Activated naive CD8-positive, alpha-beta T cell treated with anti-CD3 and anti-CD28 coated beads, Interleukin-2, amount 50 U/mL, for 24 hours (primary cell): ENCODE measurements at regions not wholly inside any gene's neighbourhood (a gene's known extent, or its start where the extent isn't known, plus 50 kb on each side); places are given as distances from the start of the nearest gene placed in this dataset.

Experiments used
- ATAC-seq: fragments of 150-1000 bp; cut with Tn5 transposase; one replicate; pipeline ENCODE4 v1.10.0; 2021
- DNase-seq: peaks from one replicate; pipeline ENCODE4 v3.0.0; 2021
- H3K27ac Mint-ChIP-seq: one replicate; pipeline ENCODE4 v1.8.0; 2021; ENCODE audit warnings: mild to moderate bottlenecking, mixed read lengths
- H3K27me3 Mint-ChIP-seq: one replicate; pipeline ENCODE4 v1.8.0; 2021; ENCODE audit warnings: mixed read lengths
- H3K36me3 Mint-ChIP-seq: one replicate; pipeline ENCODE4 v1.8.0; 2021; ENCODE audit warnings: low read depth, mixed read lengths
- H3K4me1 Mint-ChIP-seq: one replicate; pipeline ENCODE4 v1.8.0; 2021; ENCODE audit warnings: mixed read lengths
- H3K4me3 Mint-ChIP-seq: one replicate; pipeline ENCODE4 v1.8.0; 2021; ENCODE audit warnings: mild to moderate bottlenecking, moderate library complexity, mixed read lengths
- H3K9me3 Mint-ChIP-seq: one replicate; pipeline ENCODE4 v1.8.0; 2021; ENCODE audit warnings: mixed read lengths

DNA sequence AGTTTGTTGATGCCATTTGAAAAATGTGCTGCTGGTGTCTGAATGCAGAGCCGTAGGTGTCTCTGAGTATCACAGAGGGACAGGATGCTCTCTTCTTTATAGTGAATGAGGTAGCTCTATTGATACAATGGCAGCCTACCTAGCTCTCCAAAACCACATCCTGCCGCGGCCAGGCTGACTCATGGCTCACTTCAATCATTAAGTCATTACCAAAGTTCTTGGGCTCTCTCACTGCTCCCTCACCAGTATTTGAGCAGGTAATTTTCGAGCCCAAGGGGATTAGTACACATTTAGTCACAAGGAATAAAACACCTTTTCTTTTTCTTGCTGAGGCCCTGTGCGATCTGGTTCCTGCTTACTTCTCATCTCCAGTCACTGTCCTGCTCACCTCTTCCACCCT is 509.0 kb upstream of the LARGE1 start:
- Mint-ChIP-seq H3K9me3 (peaks cover 14% of the 10 kb centered on the region), H3K27me3 (peaks cover 8% of the 10 kb centered on the region), H3K36me3 (no peaks in the 10 kb centered on the region), H3K4me3 (no peak overlapping the region), H3K4me1 (no peaks in the 10 kb centered on the region), H3K27ac (no peak overlapping the region)
- ATAC-seq (no peak), DNase-seq (no peak)

GRCh38 chr22:34430386-34430785 is 510.1 kb upstream of the LARGE1 start:
- Mint-ChIP-seq H3K36me3 (no peaks in the 10 kb centered on the region), H3K27me3 (peaks cover 5% of the 10 kb centered on the region), H3K4me3 (no peak overlapping the region), H3K9me3 (peaks cover 15% of the 10 kb centered on the region), H3K4me1 (no peaks in the 10 kb centered on the region), H3K27ac (no peak overlapping the region)
- ATAC-seq: no peak
- DNase-seq: no peak

- no peak overlapping the region for H3K27ac Mint-ChIP-seq
- H3K9me3 Mint-ChIP-seq: peaks cover 16% of the 10 kb centered on the region
- H3K27me3 Mint-ChIP-seq: peaks cover 3% of the 10 kb centered on the region
- H3K4me1 Mint-ChIP-seq: no peaks in the 10 kb centered on the region
- no peaks in the 10 kb centered on the region for H3K36me3 Mint-ChIP-seq
- H3K4me3 Mint-ChIP-seq: no peak overlapping the region
- no peak for DNase-seq
- ATAC-seq: no peak
Measured at GRCh38 chr22:34434371-34434770, 514.1 kb upstream of the LARGE1 start.

DNA sequence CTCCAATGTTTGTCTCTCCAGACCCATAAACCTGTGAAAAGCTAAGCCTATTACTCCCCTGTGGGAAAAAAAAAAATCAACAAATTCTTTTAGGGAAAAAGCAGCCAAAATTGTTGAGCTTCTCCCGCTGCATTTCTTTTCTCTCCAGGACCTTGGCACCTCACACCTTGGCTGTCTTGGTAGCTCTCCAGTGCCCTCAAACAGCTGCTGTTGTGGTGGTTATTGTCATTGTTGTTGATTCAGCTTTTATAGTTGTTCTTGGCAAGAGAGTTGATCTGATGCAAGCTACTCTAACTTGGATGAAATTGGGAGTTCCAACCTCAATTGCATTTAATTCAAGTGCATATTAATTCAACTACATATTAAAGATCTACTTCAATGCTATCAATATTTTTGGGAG is 516.9 kb upstream of the LARGE1 start:
- H3K4me3 Mint-ChIP-seq: no peak overlapping the region
- no peaks in the 10 kb centered on the region for H3K36me3 Mint-ChIP-seq
- no peaks in the 10 kb centered on the region for H3K4me1 Mint-ChIP-seq
- H3K27ac Mint-ChIP-seq: no peak overlapping the region
- peaks cover 3% of the 10 kb centered on the region for H3K27me3 Mint-ChIP-seq
- DNase-seq (no peak), ATAC-seq (no peak)
- H3K9me3 Mint-ChIP-seq: peaks cover 16% of the 10 kb centered on the region

DNA sequence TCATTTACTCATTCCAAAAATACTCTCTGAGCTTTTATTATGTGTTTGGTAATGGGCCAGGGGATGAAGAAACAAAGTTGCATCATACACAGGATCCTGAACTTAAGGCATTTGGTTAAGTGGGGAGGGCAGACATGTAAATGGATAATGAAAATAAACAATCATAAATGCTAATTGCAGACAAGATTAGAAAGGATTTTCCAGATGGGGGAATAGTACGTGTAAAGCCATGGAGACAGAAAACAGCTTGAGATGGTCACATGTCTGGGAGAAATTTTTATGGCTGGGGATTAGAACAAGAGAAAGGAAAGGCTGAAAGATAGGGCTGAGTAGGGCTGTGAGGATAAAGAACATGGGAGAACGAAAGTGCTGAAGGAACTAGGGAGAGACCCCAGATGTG is 534.3 kb upstream of the LARGE1 start:
- H3K4me1 Mint-ChIP-seq: no peaks in the 10 kb centered on the region
- no peak for DNase-seq
- H3K27me3 Mint-ChIP-seq: no peaks in the 10 kb centered on the region
- H3K27ac Mint-ChIP-seq: no peak overlapping the region
- no peaks in the 10 kb centered on the region for H3K36me3 Mint-ChIP-seq
- no peak overlapping the region for H3K4me3 Mint-ChIP-seq
- peaks cover 11% of the 10 kb centered on the region for H3K9me3 Mint-ChIP-seq
- no peak for ATAC-seq

DNA sequence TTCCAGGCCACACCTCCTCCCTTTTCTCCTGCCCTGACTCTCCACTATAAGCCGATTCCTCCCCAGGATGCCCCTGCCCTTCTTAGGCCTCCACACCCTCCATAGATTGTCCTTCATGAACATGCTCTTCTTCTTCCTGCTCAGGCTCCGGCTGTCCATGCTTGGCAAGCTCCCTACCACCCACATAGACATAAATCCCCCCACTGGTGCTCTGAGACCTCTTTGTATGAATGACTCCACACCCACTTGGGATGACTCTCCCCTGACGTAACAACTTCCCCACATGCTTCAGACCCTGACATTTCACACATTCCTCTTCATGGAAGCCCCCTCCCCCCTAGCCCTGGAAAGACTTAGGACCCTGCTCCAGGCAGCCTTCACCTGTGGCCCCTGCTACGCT is 542.5 kb upstream of the LARGE1 start:
- no peaks in the 10 kb centered on the region for H3K36me3 Mint-ChIP-seq

DNA sequence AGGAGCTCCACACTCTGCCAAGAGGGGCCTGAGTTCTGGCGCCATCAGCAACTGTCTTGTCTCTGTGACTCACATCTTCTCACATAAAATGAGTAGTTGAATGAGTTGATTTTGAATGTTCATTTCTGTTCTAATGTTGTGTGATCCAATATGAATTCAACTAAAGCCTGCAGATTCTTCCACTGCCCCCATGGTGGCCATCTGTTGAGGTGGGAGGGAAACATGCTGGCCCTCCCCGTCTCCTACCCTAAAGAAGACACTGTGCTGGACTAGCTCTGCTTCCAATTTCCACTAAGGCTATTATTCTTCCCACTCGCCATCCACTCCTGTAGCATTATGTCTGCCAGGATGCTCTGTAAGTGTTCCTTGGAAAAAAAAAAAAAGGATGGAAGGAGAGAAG is 555.6 kb upstream of the LARGE1 start:
- peaks cover 11% of the 10 kb centered on the region for H3K9me3 Mint-ChIP-seq
- ATAC-seq (no peak), DNase-seq (no peak)
- peaks cover 1% of the 10 kb centered on the region for H3K27me3 Mint-ChIP-seq
- H3K27ac Mint-ChIP-seq: no peak overlapping the region
- H3K4me1 Mint-ChIP-seq: no peaks in the 10 kb centered on the region
- no peaks in the 10 kb centered on the region for H3K36me3 Mint-ChIP-seq
- no peak overlapping the region for H3K4me3 Mint-ChIP-seq

More for the DNA sequence above, 542.5 kb upstream of the LARGE1 start:
- Mint-ChIP-seq H3K4me3 (no peak overlapping the region), H3K27ac (no peak overlapping the region), H3K4me1 (no peaks in the 10 kb centered on the region), H3K9me3 (peaks cover 9% of the 10 kb centered on the region), H3K27me3 (no peaks in the 10 kb centered on the region)
- no peak for DNase-seq
- ATAC-seq: no peak

DNA sequence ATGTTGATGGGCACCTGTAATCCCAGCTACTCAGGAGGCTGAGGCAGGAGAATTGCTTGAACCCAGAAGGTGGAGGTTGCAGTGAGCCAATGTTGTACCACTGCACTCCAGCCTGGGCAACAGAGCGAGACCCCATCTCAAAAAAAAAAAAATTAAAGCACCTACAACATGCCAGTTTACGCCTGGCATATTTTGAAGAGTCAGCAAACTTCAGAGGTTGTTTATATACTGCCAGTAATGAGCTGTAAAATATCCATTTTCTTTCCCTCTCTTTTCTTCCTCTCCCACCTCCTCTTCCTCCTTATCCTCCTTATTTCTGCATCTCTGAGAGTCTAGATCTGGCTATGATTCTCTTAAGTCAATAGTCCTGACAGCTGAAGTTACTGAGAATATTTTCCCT is 556.5 kb upstream of the LARGE1 start:
- Mint-ChIP-seq H3K4me1 (no peaks in the 10 kb centered on the region), H3K36me3 (no peaks in the 10 kb centered on the region), H3K27ac (no peak overlapping the region), H3K4me3 (no peak overlapping the region), H3K9me3 (peaks cover 11% of the 10 kb centered on the region), H3K27me3 (peaks cover 1% of the 10 kb centered on the region)
- ATAC-seq (no peak), DNase-seq (no peak)

- peaks cover 10% of the 10 kb centered on the region for H3K9me3 Mint-ChIP-seq
- no peaks in the 10 kb centered on the region for H3K4me1 Mint-ChIP-seq
- ATAC-seq: no peak
- no peaks in the 10 kb centered on the region for H3K27me3 Mint-ChIP-seq
- H3K27ac Mint-ChIP-seq: no peak overlapping the region
- H3K4me3 Mint-ChIP-seq: no peak overlapping the region
- no peak for DNase-seq
- H3K36me3 Mint-ChIP-seq: no peaks in the 10 kb centered on the region
Measured at GRCh38 chr22:34481090-34481489, 560.8 kb upstream of the LARGE1 start.

- Mint-ChIP-seq H3K4me1 (no peaks in the 10 kb centered on the region), H3K36me3 (no peaks in the 10 kb centered on the region), H3K4me3 (no peak overlapping the region), H3K27me3 (no peaks in the 10 kb centered on the region), H3K27ac (no peak overlapping the region), H3K9me3 (peaks cover 3% of the 10 kb centered on the region)
- DNase-seq (no peak), ATAC-seq (no peak)
Measured at GRCh38 chr22:34486381-34486780, 566.1 kb upstream of the LARGE1 start.

GRCh38 chr22:34489861-34490260 is 569.6 kb upstream of the LARGE1 start:
- Mint-ChIP-seq H3K36me3 (no peaks in the 10 kb centered on the region), H3K4me3 (no peak overlapping the region), H3K4me1 (no peaks in the 10 kb centered on the region), H3K9me3 (peaks cover 10% of the 10 kb centered on the region), H3K27ac (no peak overlapping the region), H3K27me3 (no peaks in the 10 kb centered on the region)
- DNase-seq (no peak), ATAC-seq (no peak)

DNA sequence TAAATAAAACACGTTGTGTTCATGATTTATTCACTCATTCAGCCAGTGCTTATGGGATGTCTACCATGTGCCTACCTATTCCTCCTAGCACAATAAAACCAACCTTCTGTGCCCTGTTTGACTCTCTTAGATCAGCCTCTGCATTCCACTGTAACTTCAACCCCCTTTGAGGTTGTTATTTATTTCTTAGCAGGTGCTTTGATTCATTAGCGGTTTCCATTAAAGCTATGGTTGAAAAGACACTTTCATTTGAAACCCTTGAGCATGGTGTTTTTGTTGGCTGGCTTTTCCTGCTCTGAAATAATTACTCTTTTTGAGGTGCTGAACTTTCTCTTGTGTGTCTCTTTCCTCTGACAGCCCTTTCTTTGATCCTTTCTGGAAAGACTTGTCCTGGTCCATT is 570.6 kb upstream of the LARGE1 start:
- no peak for DNase-seq
- no peak for ATAC-seq
- H3K27me3 Mint-ChIP-seq: no peaks in the 10 kb centered on the region
- no peaks in the 10 kb centered on the region for H3K36me3 Mint-ChIP-seq
- H3K4me3 Mint-ChIP-seq: no peak overlapping the region
- peaks cover 7% of the 10 kb centered on the region for H3K9me3 Mint-ChIP-seq
- H3K27ac Mint-ChIP-seq: no peak overlapping the region
- no peaks in the 10 kb centered on the region for H3K4me1 Mint-ChIP-seq

DNA sequence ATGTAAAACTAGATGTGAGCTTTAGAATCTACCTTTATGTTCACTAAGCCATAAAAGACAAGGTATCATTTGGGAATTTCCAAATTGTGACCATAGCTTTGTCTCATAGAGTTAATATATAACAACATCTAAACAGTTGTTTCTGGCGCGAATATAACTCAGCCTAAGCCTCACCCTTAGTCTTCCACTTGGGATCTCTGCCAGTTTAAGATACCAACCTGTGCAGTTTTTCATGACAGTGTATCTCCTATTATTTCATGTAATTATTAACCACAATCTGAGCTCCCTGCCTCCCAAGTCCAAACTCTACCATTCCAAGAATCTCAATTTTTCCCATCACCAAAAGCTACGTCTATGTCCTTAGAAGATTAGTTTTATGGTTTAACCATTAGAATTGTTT is 572.5 kb upstream of the ISX start:
- no peak for DNase-seq
- H3K27ac Mint-ChIP-seq: no peak overlapping the region
- no peaks in the 10 kb centered on the region for H3K36me3 Mint-ChIP-seq
- H3K9me3 Mint-ChIP-seq: peaks cover 7% of the 10 kb centered on the region
- H3K4me3 Mint-ChIP-seq: no peak overlapping the region
- no peak for ATAC-seq
- H3K4me1 Mint-ChIP-seq: no peaks in the 10 kb centered on the region
- no peaks in the 10 kb centered on the region for H3K27me3 Mint-ChIP-seq

DNA sequence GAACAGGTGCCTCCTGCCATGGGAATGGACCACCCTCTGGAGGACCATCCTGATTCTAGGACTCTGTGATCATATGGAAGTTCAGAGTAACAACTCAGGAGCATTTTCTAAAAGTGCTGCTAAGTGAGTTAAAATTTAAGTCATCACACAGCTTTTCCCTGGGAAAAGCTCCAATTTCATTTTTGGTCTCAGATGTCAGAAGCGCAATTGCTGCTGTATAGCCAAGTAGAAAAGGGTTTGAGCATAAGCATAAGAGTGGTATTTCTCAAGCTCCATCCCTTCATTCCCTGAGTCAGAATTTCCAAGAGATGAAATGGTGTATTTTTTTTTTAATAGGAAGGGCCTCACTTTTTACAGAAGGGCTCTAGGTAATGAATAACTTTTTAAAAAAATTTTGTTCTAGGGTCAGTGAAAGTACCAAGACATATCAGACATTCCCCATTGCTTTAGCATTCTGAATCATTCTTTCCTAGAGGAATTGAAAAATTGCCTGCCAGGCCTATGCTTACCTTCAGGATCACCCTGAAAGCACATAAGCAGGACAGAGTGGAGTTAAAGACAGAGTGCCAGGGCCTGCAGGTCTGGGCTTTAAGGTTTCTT is 564.5 kb upstream of the ISX start:
- no peaks in the 10 kb centered on the region for H3K27me3 Mint-ChIP-seq
- no peaks in the 10 kb centered on the region for H3K4me1 Mint-ChIP-seq
- H3K36me3 Mint-ChIP-seq: no peaks in the 10 kb centered on the region
- peaks cover 4% of the 10 kb centered on the region for H3K9me3 Mint-ChIP-seq
- H3K27ac Mint-ChIP-seq: no peak overlapping the region
- ATAC-seq (no peak), DNase-seq (no peak)
- H3K4me3 Mint-ChIP-seq: no peak overlapping the region

DNA sequence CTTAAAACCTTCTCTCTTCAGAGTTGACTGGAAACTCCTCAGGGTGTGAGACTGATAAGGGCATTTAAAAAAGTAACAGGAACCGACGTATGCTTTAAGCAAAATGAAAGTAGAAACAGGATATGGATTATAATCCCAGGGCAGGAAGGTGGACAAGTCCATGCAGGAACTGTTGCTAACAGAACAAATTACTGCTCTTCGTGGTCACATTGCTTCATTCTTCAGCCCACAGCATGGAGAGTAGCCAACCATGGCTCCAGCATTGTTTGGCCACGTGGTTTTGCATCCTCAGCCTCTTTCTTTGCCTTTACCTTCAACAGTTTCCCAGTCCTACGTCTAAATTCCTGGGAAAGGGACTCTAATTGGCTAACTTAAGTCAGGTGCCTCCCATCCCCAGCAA is 563.1 kb upstream of the ISX start:
- H3K4me3 Mint-ChIP-seq: no peak overlapping the region
- DNase-seq (no peak), ATAC-seq (no peak)
- no peaks in the 10 kb centered on the region for H3K4me1 Mint-ChIP-seq
- H3K36me3 Mint-ChIP-seq: no peaks in the 10 kb centered on the region
- H3K9me3 Mint-ChIP-seq: peaks cover 4% of the 10 kb centered on the region
- H3K27ac Mint-ChIP-seq: no peak overlapping the region
- H3K27me3 Mint-ChIP-seq: no peaks in the 10 kb centered on the region

GRCh38 chr22:34508797-34509196 is 557.2 kb upstream of the ISX start:
- Mint-ChIP-seq H3K9me3 (peaks cover 9% of the 10 kb centered on the region), H3K27ac (no peak overlapping the region), H3K36me3 (no peaks in the 10 kb centered on the region), H3K27me3 (no peaks in the 10 kb centered on the region), H3K4me3 (no peak overlapping the region), H3K4me1 (no peaks in the 10 kb centered on the region)
- DNase-seq: no peak
- no peak for ATAC-seq
